COR-L47 (cell line): ENCODE measurements at regions not wholly inside any gene's neighbourhood (a gene's known extent, or its start where the extent isn't known, plus 50 kb on each side); places are given as distances from the start of the nearest gene placed in this dataset.

ENCODE experiments used
- DNase-seq: peaks from one replicate; lab custom pipeline; 2025; lab: John Stamatoyannopoulos, UW

DNA sequence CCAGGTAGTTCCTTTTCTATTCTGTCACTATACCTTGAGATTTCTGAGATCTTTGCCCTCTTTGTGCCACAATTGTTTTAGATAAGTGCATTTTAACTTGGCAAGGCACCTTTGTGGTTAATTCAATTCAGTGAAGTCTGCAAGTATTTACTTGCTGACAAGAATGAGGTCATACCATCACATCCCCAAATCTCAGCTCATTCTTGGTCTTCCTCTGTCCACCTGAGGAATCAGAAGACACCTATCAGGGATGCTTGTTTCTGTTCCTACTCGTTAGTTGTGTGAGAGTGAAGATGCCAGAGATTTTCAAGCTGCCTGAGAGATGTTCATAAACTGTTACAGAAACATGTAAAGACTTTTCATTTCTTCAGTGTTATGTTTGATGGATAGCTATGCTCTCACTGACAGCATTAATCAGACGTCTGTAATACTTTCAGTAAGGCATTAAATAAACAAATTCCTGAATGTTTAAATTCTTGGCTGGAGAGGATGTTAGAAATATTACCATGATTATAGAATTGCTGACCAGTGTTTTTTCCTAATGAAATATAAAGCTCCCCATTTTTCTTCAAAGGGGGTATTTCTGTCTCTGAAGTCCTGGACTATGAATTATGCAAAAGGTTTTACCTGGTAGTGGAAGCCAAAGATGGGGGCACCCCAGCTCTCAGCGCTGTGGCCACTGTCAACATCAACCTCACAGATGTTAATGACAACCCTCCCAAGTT is 135.0 kb upstream of the MTNR1B start:
- no peak for DNase-seq

GRCh38 chr11:92837595-92837994 is 131.9 kb upstream of the MTNR1B start:
- DNase-seq = peak; percentile 36

DNA sequence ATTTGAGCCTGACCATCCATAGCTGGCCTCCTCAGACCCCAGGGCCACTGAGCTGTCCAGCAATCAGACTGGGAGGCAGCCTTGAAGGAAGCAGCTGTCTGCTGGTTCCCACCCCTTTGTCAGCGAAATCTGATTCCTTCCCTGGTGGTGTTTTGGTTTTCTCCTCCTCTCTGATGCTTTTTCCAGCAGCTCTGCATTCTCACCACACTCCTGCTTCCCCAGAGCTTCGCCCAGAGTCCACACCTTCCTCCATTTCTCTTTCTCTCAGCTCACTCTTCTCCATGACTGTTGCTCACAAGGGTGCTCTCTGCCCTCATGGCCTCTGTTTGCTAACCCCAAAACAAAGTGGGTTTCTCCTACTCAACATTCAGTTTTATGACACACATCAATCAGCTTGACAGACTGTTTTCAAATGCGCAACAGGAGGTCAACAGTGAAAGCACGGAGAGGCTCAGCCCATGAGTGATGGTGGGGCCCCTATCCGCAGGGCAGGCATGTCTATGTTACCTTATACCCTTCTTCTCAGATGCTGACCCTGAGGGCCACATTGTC is 130.6 kb upstream of the MTNR1B start:
- no peak for DNase-seq

- DNase-seq = no peak
These were observed 130.0 kb upstream of the MTNR1B start for GRCh38 chr11:92839450-92839849.

GRCh38 chr11:92841719-92842118 is 127.7 kb upstream of the MTNR1B start:
- DNase-seq = no peak

GRCh38 chr11:92843455-92843854 is 126.0 kb upstream of the MTNR1B start:
- DNase-seq = peak; percentile 34

GRCh38 chr11:92844197-92844596 is 125.3 kb upstream of the MTNR1B start:
- DNase-seq = no peak

DNA sequence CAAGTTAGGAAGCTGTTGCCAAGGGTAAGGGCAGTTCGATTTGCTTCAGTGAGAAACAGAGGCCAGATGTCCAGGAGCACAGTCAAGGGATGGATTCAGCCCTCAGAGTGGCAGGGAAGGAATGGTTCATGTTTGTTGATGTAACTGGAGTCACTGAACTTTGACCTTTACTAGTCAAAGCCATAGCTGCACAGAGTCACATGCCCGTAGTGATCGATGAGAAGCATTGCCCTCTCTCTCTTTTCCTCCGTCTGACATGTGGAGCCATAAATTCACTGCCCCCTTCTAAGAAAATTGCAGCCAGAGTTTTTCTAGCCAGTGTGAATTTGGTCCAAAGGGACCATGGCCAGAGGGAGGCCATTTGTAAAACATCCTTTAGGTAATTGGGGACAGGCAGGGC is 124.1 kb upstream of the MTNR1B start:
- no peak for DNase-seq

DNA sequence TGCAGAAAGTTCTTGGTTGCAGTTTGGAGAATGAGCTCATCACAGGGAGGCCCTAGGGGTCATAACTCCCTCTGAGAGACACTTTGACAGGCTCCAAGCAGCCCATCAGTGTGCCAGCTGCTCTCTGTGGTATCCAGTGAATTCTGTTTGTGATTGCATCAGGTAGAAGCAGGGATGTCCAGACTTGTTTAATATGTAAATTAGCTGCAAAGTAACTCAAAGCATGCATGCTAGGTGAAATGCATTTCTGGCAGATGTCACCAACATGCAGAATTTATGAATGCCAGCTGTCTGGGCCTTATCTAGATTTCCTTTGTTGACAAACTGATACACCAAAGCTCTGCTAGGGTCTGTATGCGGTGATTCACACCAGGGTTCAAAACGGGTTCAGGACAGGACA is 123.6 kb upstream of the MTNR1B start:
- DNase-seq = no peak

- no peak for DNase-seq
These were observed 122.8 kb upstream of the MTNR1B start for GRCh38 chr11:92846491-92847125.

- no peak for DNase-seq
These were observed 120.9 kb upstream of the MTNR1B start for GRCh38 chr11:92848578-92848977.

DNA sequence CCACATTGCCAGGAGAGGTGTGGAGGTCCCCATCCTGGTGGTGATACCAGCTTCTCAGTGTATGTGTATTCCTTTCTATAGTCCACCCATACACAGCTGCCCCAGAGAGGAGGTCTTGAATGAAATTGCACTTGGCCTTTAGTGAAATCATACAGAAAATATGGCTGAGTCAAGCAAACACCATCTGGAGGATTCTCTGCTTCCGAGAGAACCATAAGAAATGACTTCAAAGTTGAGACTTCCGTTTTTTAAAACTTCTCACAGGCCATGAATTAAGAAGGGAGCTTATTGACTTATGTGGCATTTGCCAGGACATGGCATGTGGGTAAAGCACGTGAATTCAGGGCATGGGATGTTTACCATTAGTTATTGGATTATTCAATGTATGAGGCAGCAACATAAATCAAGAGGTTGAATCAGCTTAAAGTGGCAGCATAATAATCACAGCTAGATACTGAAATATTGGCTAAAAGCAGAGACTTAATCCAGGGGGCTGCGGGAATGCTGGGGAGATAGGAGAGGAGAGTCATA is 119.1 kb upstream of the MTNR1B start:
- DNase-seq = no peak

- DNase-seq = no peak
These were observed 117.2 kb upstream of the MTNR1B start for GRCh38 chr11:92852229-92852628.

DNA sequence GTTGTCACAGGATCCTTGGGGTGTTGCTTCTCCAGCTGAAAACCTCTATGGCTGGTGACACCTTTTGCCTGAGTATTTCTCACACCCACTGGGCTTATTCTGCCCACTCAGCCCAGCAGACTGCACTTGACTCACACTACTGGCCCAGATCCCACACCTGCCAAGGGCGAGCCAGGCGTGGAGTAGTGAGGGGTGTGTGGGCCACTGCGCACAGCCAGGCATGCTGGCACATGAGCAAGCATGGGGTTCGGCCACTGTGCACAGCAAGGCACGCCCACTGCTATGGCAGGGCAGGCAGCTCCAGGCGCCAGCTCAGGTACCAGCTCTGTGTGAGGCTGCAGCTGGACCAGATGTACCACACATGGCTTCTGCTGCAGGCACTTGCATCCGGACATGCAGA is 116.5 kb upstream of the MTNR1B start:
- DNase-seq = no peak

DNA sequence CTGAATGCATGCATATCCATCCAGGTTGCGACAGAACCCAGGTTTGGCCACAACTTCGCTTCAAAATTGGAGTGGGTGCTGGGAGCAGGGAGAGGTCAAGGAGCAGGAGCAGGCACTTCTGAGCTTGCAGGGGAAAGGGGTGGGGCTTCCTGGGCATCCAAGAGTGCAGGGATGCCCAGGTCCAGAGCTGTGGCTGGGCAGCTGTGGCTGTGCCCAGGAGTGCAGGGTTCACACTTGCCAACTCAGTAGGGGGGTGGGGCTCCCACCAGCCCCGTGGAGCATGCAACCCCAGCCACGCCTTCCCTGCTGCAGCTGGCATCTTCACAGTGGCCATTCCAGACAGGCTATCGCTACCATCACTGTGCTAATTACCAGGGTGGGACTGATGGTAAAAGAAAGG is 115.3 kb upstream of the MTNR1B start:
- no peak for DNase-seq

- no peak for DNase-seq
These were observed 114.5 kb upstream of the MTNR1B start for GRCh38 chr11:92854952-92855351.

DNA sequence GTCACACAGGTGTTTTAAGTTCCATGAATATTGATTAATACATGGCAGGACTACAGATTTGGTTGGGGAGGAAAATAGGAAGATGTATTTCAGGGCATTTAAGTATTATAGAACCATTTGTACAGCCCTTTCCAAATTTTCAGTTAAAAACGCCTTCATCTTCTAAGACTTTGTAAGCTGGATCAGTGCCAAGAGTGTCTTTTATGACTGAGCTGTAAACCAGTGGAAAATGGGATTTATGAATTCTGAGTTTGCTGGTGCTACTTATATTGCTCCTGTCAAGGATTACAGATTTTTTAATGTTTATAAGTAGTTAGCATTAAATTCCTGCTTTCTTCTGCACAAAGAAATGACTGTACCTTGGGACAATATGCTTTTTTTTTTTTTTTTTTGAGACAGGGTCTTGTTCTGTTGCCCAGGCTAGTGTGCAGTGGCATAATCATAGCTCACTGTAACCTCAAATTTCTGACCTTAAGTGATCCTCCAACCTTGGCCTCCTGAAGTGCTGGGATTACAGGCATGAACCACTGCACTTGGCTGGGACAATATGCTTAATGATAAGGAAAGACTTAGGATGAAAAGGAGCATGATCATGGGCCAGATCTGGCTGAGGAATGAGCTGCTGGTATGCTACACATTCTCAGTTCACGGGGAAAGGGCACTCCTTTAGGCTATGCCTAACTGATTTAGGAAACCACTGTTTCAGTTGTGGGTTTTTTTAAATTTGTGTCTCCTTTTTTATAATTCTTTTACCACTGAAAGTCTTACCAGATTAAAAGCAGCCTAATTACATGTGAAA is 113.6 kb upstream of the MTNR1B start:
- no peak for DNase-seq

- DNase-seq = no peak
These were observed 112.0 kb upstream of the MTNR1B start for GRCh38 chr11:92857407-92857806.

GRCh38 chr11:92859156-92859690 is 110.2 kb upstream of the MTNR1B start:
- DNase-seq = peak; percentile 23

DNA sequence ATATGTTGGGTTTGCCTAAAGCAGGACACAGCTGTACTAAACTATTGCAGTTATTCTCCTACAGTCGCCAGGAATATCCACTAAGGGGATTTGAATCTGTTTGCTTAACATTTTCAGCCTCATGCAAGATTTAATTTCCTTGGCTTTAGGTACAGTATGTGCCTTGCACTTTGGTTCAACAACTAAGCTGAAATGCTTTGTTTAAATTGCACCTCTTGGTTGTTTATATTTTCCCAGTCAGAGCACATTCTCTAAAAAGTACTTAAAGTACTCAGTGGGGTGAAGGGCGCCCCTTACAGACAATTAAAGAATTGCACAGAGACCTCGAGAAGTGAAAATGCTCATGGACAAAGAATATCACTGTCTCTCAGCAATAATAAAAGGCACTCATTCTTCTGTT is 107.8 kb upstream of the MTNR1B start:
- no peak for DNase-seq

- no peak for DNase-seq
These were observed 104.1 kb upstream of the MTNR1B start for GRCh38 chr11:92865352-92865751.

DNA sequence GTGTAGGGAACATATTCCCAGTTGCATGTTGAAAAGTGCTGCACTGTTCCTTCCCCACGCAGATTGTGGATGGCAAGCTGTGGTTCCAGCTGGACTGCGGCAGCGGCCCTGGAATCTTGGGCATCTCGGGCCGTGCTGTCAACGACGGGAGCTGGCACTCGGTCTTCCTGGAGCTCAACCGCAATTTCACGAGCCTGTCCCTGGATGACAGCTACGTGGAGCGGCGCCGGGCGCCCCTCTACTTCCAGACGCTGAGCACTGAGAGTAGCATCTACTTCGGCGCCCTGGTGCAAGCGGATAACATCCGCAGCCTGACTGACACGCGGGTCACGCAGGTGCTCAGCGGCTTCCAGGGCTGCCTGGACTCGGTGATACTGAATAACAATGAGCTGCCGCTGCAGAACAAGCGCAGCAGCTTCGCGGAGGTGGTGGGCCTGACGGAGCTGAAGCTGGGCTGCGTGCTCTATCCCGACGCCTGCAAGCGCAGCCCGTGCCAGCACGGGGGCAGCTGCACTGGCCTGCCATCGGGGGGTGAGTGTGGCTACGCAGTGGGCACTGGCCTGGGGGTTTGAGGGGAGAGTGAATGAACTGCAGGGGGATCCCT is 102.7 kb upstream of the MTNR1B start:
- no peak for DNase-seq
